ENCODE measurements at regions not wholly inside any gene's neighbourhood (a gene's known extent, or its start where the extent isn't known, plus 50 kb on each side); places are given as distances from the start of the nearest gene placed in this dataset.
"Not testable (repeated sequence)": the region's sequence is repeated elsewhere in the genome, so short reads cannot be mapped to it uniquely, and the experiment has no call there.

DNA sequence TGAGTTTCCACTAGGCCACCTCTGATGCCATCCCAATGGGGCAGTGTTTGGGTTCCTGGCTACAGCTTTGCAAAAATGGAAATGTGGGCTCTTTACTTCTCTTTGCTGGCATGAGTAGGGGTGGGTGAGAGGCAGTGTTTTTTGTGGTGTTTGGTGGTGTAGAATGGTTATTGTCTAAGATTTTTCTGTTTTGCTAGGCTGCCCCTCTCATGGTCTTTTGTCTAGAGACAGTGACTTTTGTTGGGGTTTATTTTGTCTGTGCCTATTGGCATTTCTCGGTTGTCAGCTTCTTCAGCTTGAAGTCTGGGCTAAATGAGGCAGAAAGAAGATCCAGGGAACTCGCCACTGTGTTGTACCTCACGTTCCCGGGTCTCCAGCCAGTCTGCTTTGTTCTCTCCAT, 112.1 kb downstream of the CENPF start:
- DNase-seq, result no peak

DNA sequence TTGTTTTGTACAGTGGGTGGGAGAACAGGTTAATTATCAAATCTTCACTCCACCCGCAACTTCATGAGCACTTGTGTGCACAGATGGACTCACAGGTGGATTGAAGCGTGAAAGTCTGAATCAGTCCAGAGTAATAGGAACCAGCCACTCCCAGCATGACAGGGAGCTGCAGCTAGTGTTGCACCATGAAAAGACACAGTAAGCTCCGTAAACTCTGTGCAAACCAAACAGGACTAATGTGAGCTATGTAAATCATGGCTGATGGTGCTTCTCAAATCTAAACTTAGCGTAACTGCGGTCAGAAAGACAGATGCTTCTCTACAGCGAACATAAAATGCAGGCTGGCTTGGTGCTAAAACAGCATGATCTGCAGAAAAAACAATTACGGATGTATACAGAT, 114.4 kb downstream of the CENPF start:
- no peak for DNase-seq

DNA sequence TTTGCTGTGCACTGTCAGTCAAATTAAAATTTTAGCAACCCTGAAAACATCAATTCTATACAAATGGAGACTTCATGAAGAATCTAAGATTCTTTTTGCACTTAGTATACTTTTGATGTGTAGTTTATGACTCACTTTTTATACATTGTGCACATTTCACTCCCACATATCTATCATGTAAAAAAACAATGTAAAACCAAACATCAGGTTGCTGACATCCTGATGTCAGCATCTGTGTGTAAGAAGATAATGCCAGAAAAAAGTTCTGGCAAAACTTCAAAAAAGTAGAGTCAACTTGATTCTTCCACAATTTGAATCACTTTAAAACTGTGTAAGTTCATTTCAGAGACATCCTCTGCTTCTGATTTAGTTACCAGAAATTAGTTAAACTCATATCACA, 115.7 kb downstream of the CENPF start:
- DNase-seq, result no peak

DNA sequence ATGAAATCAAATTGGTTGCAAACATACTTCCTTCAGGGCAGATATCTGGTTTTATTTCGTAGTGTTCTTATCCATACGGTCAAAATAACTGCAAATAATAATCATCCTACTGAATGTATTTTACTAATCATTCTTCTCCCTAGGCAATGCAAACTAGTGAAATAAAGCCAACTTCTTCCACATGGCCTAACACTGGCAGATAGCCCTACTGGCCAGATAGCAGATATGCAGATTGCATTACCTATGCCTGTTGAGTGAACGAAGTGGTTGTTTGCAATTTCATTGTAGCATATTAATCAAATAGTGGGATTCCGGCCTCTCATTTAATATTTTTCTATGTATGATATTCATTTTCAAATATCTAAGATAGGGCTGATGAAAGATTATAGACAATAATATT, 116.2 kb downstream of the CENPF start:
- no peak for DNase-seq

DNA sequence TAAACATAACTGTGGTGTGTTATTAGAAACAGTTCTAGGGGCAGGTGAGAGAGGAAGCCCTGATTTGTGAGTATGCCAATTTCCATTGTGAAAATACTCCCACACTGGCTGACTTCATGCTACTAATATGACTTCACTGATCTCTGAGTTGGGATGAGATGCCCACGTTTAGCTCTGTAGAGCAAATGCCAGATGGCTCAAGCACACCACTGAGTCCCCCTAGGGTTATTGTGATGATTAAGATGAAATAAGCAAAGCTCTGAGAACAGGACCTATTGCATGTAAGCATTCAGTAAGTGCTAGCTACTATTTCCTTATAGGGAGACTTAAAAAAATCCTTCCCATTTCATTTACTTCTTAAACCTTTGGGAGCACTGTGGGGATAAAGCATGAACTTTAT, 117.6 kb downstream of the CENPF start:
- no peak for DNase-seq

DNA sequence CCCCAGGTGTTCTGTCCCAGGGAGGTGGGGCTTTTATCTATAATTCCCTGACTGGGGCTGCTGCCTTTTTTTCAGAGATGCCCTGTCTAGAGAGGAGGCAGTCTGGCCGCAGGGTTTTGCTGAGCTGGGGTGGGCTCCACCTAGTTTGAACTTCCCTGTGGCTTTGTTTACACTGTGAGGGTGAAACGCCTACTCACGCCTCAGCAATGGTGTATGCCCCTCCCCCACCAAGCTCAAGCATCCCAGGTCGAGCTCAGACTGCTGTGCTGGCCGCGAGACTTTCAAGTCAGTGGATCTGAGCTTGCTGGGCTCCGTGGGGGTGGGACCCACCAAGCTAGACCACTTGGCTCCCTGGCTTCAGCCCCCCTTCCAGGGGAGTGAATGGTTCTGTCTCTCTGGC, 124.3 kb downstream of the CENPF start:
- DNase-seq, result no peak

DNA sequence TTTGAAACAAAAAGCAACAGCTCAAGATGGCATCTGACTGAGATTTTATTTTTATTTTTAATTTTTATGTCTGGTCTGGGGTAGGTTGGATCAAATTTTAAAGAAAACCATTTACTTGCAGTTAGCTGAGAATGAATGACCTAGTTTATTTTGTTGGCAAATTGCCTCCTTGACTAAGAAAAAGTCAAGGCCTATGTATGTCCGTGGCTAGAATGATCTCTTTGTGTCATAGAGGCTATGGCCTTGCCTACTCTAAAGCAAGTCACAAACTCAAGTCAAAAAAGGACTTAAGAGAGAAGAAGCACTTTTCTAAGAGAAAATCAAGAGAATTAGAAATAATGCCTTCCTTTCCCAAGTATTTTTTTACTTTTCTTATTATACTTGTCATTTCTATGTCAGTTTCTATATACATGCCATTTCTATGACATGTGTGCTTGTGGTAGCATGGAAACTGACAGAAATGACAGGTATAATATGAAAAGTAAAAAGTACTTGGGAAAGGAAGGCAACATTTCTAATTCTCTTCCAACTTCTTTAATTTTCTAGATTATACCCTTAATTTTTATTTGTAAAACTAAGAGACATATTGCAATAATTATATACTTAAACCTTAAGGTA, 136.7 kb downstream of the CENPF start:
- DNase-seq, result no peak

DNA sequence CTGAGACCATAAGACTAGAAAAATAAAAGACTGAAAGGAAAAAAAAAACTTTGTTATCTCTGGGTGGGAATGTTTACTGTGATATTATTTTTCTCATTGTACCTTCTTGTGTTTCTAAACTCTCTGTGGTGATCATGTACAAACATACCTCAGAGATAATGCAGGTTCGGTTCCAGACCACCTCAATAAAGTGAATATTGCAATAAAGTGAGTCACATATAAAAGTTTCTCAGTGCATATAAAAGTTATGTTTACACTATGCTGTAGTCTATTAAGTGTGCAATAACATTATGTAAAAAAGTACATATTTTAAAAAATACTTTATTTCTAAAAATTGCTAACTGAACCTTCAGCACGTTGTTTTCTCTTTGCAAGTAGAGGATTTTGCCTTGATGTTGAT, 137.5 kb downstream of the CENPF start:
- DNase-seq, result no peak

DNA sequence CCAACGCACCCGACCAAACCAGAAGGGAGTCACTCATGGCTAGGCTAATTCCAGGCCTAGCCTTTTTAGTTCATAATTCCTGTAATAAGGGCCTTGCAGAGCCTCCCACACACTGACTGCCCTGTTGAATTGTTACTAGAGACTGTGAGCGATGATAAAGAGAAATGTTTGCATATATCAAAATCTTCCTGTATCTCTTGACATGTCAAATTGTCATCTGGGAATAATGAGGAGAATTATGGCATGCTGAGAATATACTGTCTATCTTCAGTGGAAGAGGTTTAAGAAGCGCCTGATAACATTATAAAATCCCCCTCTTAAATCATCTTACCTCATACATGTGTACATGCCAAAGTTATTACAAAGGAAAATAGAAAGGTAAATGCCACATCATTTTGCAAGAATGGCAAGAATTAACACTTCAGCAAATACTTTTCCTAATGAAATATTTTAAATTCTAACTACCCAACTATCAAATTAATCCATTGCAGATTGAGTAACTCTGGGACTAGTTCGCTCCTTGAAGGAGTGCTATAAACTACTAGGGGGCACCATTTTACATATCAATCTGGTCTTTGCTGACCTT, 144.1 kb downstream of the CENPF start:
- no peak for DNase-seq

DNA sequence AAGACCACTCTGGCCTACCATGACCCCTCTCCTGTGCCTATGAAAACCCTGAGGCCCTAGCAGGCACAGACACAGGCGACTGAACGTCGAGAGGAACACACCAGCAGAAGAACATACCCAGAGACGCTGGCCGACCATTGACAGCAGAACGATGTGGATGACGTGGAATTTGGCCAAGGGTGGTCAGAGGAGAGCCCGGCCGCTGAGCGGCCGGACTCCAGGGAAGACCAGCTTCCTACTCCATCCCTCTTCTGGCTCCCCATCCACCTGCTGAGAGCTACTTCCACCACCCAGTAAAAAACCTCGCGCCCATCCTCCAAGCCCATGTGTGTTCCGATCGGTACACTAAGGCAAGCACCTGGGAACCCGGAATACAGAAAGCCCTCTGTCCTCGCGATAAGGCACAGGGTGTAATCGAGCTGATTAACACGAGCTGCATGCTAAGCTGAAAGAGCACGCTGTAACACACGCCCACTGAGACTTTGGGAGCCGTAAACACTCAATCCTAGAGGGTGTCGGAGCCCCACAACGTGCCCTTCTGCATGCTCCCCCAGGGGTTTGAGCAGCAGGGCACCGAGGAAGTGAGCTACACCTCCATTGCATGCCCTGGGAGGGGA, 150.3 kb downstream of the CENPF start:
- DNase-seq, result no peak

DNA sequence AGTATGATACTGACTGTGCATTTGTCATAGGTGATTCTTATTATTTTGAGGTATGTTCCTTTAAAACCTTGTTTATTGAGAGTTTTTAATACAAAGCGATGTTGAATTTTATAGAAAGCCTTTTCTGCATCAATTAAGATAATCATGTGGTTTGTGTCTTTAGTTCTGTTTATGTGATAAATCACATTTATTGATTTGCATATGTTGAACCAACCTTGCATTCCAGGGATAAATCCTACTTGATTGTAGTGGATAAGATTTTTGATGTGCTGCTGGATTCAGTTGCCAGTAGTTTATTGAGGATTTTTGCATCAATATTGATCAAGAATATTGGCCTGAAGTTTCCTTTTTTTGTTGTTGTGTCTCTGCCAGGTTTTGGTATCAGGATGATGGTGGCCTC, 158.0 kb downstream of the CENPF start:
- DNase-seq, result no peak

DNA sequence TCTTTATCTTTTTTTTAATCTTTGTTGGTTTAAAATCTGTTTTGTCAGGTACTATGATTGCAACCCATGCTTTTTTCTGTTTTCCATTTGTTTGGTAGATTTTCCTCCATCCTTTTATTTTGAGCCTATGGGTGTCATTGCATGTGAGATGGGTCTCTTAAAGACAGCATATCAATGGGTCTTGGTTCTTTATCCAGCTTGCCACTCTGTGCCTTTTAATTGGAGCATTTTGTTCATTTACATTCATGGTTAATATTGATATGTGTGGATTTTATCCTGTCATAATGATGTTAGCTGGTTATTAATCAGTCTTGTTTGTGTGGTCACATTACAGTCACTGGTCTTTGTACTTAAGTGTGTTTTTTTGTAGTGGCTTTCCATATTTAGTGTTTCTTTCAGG, 159.9 kb downstream of the CENPF start:
- DNase-seq, result no peak

DNA sequence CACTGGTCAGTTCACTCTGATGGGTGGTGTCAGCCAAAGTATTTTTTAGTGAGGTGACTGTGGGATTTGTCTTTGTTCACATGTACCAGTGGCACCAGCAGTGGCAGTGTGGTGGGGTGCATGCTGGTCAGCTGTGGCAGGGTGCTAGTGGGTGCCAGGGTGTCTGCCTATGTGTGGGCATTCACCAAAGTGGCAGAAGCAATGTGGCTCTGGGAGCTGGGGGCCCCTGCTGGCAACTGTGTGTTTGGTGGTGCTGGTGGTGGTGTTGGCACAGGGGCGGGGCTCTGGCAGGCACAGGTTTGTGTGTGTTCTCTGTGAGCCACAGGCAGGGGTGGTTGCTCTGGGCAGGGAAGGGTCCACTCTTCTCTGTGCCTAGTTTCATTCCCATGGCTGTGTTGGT, 161.5 kb downstream of the CENPF start:
- no peak for DNase-seq

DNA sequence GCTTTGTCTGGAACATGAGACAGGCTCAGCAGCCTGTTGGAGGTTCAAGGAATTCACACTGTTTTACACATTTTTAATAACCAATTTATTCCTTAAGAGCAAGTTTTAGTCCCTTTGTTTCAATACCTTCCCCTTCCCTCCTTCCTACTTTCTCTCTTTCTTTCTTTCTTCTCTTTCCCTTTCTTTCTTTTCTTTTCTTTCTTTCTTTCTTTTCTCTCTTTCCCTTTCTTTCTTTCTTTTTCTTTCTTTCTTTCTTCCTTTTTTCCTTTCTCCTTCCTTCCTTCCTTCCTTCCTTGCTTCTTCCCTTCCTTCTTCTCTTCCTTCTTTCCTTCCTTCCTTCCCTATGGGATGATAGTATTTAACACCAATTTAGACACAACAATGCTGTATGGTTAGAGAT, 164.2 kb downstream of the CENPF start:
- no peak for DNase-seq

DNA sequence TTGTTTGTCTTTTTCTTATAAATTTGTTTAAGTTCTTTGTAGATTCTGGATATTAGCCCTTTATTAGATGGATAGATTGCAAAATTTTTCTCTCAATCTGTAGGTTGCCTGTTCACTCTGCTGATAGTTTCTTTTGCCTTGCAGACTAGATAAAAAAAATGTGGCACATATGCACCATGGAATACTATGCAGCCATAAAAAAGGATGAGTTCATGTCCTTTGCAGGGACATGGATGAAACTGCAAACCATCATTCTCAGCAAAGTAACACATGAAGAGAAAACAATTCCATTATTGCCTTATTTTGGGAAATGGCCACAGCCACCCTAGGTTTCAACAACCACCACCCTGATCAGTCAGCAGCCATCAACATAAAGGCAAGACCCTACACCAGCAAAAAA, 166.7 kb downstream of the CENPF start:
- not testable (repeated sequence) for DNase-seq

DNA sequence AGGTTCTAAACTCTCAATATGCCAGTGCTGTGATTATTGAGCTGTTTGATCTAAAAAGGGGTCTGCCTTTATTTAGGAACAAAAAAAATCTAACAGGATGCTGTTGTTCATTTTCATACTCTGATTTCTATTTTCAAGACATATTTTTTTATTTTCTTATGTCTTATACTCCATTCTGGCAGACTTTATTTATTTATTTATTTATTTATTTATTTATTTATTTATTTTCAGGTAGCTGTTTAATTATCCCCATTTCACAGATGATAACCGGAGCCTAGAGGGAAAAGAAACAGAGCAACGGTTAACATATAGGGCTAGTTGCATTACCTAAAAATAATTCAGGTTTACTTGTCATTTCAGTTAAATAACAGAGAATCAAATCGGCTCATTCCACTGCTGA, 174.4 kb downstream of the CENPF start:
- no peak for DNase-seq

DNA sequence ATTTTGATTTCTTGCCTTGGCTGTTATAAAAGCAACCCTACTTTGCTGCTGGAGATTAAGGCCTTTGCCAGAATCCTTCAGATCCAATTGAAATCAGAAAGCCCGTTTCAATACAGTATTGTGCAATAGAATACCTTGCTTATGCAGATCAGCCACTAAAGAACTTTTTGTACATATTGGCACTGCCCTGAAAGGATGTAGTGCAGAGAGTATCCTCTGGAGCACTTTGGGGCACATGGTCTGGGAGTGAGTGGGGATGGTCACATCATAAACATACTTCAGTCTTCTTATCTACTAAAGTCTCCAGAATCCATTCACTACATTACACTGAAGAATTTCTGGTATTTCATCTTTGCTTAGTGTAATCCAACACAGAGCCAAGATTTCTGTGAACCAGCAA, 189.0 kb downstream of the CENPF start:
- DNase-seq, result no peak

DNA sequence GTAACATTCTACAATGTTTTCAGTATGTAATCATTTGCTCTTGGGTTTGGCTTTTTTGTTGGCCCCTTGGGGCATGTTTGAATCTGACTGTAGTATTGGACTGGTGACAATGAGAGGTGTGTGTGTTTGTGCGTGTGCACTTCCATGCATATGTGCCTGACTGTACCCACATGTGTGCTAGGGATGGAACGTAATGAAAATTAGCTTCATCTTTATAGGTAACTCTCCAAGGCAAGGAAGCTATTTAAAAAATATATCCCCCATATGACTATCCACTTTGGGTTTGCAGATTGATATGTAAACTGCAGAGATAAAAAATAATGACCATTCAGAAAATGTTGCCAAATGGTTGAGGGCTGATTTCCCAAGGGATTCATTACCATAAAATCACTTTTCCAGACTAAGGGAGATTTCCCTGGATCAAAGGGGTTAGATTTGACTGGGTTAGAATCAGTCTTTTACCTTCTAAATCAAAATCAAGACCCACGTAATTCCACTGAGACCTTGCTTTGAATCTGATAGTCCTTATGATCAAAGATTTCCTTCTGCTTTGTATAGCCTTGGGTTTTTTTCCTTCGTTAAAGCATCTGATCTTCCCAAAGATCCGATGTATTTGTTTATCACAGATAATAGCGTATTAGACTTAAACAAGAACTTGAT, 189.7 kb downstream of the CENPF start:
- no peak for DNase-seq

DNA sequence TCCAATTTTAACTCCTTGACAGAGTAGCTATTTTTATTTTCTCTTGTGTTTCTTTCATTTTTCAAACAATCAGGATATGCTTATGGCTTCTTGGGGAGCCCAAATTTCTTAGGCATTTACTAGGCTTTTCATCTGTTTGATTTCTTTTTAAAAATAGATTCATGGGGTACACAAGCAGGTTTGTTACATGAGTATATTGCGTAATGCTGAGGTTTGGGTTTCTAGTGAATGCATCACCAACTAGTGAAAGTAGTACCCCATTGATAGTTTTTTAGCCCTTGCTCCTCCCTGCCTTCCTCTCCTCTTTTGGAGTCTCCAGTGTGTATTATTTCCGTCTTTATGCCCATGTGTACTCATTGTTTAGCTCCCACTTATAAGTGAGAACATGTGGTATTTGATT, 190.7 kb downstream of the CENPF start:
- no peak for DNase-seq

DNA sequence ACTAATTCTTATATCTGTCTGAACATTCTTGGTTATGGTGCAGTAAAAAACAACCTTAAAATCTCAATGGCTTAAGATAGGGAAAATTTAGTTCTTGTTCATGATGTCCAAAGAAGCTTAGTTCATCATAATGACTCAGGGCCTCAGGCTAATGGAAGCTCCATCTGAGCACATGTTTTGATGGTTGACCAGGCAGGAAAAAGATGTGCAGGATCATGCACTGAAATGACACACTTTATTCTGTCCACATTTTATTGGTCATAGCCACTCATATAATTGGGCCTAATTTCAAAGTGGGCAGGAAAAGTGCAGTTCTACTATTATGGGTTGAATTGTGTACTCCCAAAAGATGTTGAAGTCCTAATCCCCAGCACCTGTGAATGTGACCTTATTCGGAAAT, 198.2 kb downstream of the CENPF start:
- no peak for DNase-seq

DNA sequence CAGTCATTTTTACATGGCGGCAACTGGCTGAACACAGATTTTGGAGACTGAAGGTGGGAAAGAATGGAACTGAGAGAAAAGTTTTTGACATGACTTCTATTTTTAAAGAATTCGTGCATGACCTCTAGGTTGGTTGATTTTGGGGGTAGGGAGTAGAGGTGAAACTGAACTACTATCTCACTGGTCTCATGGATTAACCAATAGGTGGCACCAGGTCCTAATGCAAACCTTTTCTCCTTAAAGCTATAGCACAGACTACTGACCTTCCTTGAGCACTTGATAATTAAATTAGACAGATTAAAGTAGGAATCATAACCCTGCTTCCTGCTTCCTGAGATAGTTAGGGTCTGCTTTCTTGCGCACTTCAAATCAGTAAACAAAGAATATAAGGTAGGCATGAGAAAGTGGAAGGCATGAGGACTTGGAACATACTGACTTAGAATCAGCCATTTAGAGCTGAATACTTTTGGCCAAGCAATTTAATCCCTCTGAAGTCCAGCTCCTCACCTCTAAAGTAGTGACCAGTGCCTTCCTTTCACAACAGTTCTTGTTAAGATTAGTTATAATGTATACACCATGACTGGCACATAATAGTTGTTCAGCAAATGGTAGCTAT, 206.0 kb downstream of the CENPF start:
- DNase-seq, result no peak

DNA sequence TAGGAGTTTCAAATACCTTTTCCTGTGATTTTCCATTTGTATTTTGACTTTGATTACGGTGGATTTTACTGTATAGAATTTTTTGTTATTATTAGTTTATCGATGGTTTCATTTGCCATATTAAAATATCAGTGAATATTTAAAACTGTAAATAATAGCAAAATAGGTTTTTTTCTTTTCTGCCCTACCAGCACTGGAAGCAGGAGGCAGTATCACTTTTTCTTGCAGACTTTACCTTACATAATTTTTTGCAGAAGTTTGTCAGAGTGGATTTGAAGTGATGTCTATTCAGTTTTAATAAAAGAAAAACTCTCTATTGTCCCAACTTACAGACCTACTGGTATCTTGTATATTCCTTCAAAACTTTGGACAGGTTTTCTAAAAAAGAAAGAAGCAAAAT, 213.6 kb downstream of the CENPF start:
- DNase-seq, result no peak

DNA sequence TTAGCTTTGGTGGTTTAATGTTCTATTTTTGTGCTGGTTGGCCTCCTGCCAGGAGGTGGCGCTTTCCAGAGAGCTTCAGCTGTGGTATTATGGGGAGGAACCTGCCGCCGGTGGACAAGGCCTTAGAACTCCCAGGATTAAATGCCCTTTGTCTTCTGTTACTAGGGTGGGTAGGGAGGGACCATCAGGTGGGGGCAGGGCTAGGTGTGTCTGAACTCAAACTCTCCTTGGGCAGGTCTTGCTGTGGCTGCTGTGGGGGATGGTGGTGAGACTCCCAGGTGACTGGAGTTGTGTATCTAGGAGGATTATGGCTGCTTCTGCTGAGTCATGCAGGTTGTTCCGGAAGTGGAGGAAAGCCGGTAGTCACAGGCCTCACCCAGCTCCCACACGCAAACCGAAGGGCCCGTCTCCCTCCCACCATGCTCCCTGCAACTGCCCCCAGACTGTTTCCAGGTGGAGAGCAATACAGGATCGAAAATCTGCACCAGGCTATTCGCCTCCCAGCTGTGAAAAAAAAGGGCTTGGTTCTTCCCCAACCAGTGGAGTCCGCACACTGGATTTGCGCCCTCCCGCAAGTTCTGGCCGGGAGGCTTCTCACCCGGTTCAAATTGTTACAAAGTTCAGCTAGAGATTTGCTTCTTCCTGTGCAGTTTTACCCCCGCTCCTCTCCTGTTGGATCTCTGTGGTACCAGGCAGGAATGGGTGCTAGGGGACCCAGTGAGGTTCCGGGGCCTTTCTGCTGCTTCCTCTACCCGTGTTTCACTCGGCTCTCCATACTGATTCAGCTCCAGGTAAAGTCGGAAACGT, 220.5 kb downstream of the CENPF start:
- peak; percentile 22 for DNase-seq

Data from activated T-cell treated with anti-CD3 and anti-CD28 coated beads, Interleukin-2, amount 50 U/mL, for 48 hours (primary cell).